ENCODE measurements at regions not wholly inside any gene's neighbourhood (a gene's known extent, or its start where the extent isn't known, plus 50 kb on each side); places are given as distances from the start of the nearest gene placed in this dataset.
"Not testable (repeated sequence)": the region's sequence is repeated elsewhere in the genome, so short reads cannot be mapped to it uniquely, and the experiment has no call there.

DNA sequence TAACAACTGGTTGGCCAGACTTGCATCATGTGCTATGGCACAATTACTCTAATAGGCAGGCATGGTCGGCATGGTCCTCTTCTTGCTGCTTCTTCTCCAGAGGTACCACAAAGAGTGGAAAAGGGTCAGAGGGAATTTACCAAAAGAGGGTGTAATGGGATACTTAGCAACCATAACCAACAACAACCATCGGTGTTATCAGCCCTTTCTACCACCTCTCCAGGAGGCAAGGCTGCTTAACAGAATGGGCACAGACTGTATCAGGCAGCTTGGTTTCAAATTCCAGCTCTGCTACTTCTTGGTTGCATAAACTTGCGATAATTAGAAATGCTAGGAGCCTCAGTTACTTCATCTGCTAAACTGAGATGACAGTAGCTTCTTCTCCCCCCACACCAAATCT, 284.6 kb upstream of the CRBN start:
- 71 to 100% methylated on average over 1 to 2 of the region's 3 CpGs for WGBS, 2 experiments (ENCODE audit: insufficient coverage in 2 of 2)
- no peak overlapping the region for H3K4me3 ChIP-seq (ENCODE audit: extremely low read depth, insufficient read depth, low read length, poor library complexity, severe bottlenecking)
- no peaks in the 10 kb centered on the region for H3K9me3 ChIP-seq (ENCODE audit: control insufficient read depth, low read length)
- H3K4me1 ChIP-seq (ENCODE audit: control insufficient read depth, insufficient read depth, low read length, poor library complexity, severe bottlenecking): peaks cover 7% of the 10 kb centered on the region
- H3K36me3 ChIP-seq (ENCODE audit: control insufficient read depth, insufficient read depth, low read length): no peaks in the 10 kb centered on the region
- H3K27ac ChIP-seq (ENCODE audit: low read depth, low read length, severe bottlenecking): no peak overlapping the region

DNA sequence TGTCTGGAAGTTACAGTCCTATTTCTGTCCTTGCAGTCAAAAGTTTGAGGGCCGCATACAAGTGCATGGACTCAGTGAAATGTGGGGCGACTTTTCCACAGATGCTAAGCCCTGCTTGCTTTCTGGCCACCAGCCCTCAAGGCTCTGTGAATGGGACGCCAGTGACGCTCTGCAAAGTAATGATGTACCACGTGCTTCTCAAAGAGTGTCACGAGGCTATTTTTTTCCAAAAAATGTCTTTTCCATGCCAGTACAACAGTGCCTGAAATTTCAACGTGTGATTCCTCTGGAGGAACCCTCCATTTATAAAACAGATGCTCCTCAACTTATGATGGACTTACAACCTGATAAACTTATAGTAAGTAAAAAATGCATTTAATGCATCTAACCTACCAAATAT, 281.8 kb upstream of the CRBN start:
- no peaks in the 10 kb centered on the region for H3K9me3 ChIP-seq (ENCODE audit: control insufficient read depth, low read length)
- no peak overlapping the region for H3K27ac ChIP-seq (ENCODE audit: low read depth, low read length, severe bottlenecking)
- H3K36me3 ChIP-seq (ENCODE audit: control insufficient read depth, insufficient read depth, low read length): no peaks in the 10 kb centered on the region
- no peak overlapping the region for H3K4me3 ChIP-seq (ENCODE audit: extremely low read depth, insufficient read depth, low read length, poor library complexity, severe bottlenecking)
- H3K4me1 ChIP-seq (ENCODE audit: control insufficient read depth, insufficient read depth, low read length, poor library complexity, severe bottlenecking): peaks cover 7% of the 10 kb centered on the region
- WGBS, 2 experiments (ENCODE audit: insufficient coverage in 2 of 2): 80 to 94% methylated on average over 6 to 7 of the region's 7 CpGs

DNA sequence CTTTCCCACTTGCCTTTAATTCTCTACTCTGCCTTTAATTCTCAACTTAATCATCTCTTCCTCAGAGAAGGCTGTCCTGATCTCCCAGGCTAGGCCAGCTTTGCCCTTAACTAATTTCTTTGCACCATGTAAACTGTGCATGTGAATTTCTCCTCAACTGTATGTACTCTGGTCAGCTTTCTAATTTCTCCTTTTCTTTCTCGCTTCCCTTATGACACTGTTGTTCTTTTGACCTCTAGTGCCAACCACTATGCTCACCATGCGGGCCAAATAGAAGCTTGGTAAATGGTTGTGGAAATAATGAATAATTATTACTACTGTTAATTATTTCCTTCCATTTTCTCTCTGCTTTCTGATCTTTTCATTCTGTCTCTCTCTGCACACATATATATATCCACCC, 269.0 kb upstream of the CRBN start:
- no peaks in the 10 kb centered on the region for H3K36me3 ChIP-seq (ENCODE audit: control insufficient read depth, insufficient read depth, low read length)
- whole genome bisulfite sequencing, 2 experiments (ENCODE audit: insufficient coverage in 2 of 2): no CpG with 5 or more reads among the region's 2 CpGs
- no peaks in the 10 kb centered on the region for H3K4me1 ChIP-seq (ENCODE audit: control insufficient read depth, insufficient read depth, low read length, poor library complexity, severe bottlenecking)
- H3K4me3 ChIP-seq (ENCODE audit: extremely low read depth, insufficient read depth, low read length, poor library complexity, severe bottlenecking): no peak overlapping the region
- H3K27ac ChIP-seq (ENCODE audit: low read depth, low read length, severe bottlenecking): no peak overlapping the region
- no peaks in the 10 kb centered on the region for H3K9me3 ChIP-seq (ENCODE audit: control insufficient read depth, low read length)

DNA sequence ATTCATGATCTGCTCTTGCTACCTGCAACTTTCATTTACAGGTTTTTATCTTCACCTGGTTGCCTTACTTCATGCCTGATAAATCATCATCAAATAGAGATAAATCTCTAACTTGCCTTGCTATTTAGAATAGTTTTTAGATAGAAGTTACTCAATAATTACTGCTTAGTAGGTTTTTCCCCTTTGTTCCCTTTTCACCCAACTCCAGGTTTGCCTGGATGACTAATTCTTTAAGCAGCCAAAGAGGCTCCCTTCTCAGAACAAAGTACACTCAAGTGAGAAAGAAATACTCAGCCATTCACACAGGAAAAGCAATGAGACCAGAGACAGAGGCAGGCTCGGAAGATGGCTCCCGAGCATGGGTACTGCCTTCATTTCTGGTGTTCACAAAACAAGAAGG, 268.1 kb upstream of the CRBN start:
- no peak overlapping the region for H3K4me3 ChIP-seq (ENCODE audit: extremely low read depth, insufficient read depth, low read length, poor library complexity, severe bottlenecking)
- no peaks in the 10 kb centered on the region for H3K36me3 ChIP-seq (ENCODE audit: control insufficient read depth, insufficient read depth, low read length)
- no peaks in the 10 kb centered on the region for H3K9me3 ChIP-seq (ENCODE audit: control insufficient read depth, low read length)
- 79 to 86% methylated on average over 2 of the region's 2 CpGs for WGBS, 2 experiments (ENCODE audit: insufficient coverage in 2 of 2)
- H3K4me1 ChIP-seq (ENCODE audit: control insufficient read depth, insufficient read depth, low read length, poor library complexity, severe bottlenecking): no peaks in the 10 kb centered on the region
- H3K27ac ChIP-seq (ENCODE audit: low read depth, low read length, severe bottlenecking): no peak overlapping the region

DNA sequence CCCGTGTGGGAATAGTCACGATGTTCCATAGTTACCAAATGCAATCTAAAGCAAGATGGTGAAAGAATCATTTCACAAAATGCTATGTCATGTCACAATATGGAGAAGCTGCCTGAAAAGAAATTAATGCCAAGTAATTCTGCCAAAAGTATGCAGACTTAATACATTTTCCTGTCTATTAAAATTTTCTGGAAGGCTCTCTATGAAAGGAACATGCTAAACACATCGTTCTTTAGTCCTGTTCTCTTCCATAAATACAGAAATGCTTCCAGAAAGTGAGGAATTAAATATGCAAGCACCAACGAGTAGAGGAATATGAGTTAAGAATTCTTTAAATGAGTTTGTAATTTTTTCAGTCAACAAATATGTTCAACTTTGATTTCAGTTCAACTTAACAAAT, 266.8 kb upstream of the CRBN start:
- Histone ChIP-seq H3K4me3 (ENCODE audit: extremely low read depth, insufficient read depth, low read length, poor library complexity, severe bottlenecking) (no peak overlapping the region), H3K27ac (ENCODE audit: low read depth, low read length, severe bottlenecking) (no peak overlapping the region), H3K36me3 (ENCODE audit: control insufficient read depth, insufficient read depth, low read length) (no peaks in the 10 kb centered on the region), H3K4me1 (ENCODE audit: control insufficient read depth, insufficient read depth, low read length, poor library complexity, severe bottlenecking) (no peaks in the 10 kb centered on the region), H3K9me3 (ENCODE audit: control insufficient read depth, low read length) (no peaks in the 10 kb centered on the region)
- 80% methylated on average over 1 of the region's 4 CpGs; no CpG with 5 or more reads in 1 of the 2 experiments for WGBS, 2 experiments (ENCODE audit: insufficient coverage in 2 of 2)

DNA sequence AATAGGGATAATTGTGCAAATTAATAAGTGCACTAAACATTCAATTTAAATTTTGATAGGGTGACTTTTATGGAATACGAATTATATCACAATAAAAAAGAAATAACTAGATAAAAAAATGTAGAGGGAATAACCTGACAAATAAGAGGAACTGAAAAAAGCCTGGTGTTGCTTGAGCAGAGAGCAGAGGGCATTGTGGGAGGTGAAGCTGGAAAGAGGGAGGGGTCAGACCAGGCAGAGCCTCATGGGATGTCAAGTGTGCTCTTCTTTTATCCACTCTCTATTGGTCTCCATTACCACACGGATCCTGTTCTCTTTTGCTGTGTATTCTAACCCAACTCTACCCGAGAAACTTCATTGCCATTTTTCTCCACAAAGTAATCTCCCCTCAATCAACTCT, 264.0 kb upstream of the CRBN start:
- H3K4me1 ChIP-seq (ENCODE audit: control insufficient read depth, insufficient read depth, low read length, poor library complexity, severe bottlenecking): no peaks in the 10 kb centered on the region
- no peak overlapping the region for H3K27ac ChIP-seq (ENCODE audit: low read depth, low read length, severe bottlenecking)
- H3K9me3 ChIP-seq (ENCODE audit: control insufficient read depth, low read length): no peaks in the 10 kb centered on the region
- H3K36me3 ChIP-seq (ENCODE audit: control insufficient read depth, insufficient read depth, low read length): no peaks in the 10 kb centered on the region
- H3K4me3 ChIP-seq (ENCODE audit: extremely low read depth, insufficient read depth, low read length, poor library complexity, severe bottlenecking): no peak overlapping the region
- WGBS, 2 experiments (ENCODE audit: insufficient coverage in 2 of 2): 88 to 90% methylated on average over 2 of the region's 3 CpGs

DNA sequence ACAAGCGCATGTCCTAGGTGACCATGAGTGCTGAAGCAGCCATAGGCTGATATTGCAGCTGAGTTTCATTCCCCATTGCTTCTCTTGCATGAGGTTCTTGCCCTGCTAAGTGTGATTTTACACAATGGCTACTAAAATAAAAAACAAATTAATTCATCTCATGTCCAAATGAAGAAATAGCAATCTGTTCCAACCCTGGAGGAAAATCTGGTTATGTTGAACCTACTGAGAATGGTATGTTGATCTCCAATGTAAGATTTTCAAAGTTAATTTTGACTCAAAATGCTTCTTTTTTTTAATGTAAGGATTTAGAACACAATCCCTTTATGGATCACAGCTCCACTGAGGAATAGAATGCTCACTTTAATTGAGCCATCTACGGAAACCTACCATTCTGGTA, 254.2 kb upstream of the CRBN start:
- H3K4me3 ChIP-seq (ENCODE audit: extremely low read depth, insufficient read depth, low read length, poor library complexity, severe bottlenecking): no peak overlapping the region
- WGBS, 2 experiments (ENCODE audit: insufficient coverage in 2 of 2): 92 to 100% methylated on average over 1 to 2 of the region's 2 CpGs
- H3K27ac ChIP-seq (ENCODE audit: low read depth, low read length, severe bottlenecking): no peak overlapping the region

DNA sequence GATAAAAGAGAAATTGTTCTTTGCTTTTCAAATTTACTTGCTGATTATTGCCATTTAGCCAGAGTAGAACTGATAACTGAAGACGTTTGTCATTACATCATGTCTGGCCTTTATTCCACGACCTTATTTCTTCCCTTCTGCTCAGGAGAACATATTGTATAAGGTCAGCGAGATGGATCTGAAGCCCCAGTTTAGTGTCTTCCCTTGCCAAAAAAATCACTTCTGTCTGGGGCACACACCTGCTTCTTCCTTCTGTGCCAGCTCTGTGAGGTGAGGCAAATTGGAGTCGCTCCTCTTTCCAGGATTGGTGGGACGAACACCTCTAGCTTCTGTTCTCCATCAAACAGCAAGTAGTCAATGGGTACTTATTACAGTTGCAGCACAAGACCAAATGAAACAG, 250.3 kb upstream of the CRBN start:
- no peaks in the 10 kb centered on the region for H3K36me3 ChIP-seq (ENCODE audit: control insufficient read depth, insufficient read depth, low read length)
- no peaks in the 10 kb centered on the region for H3K9me3 ChIP-seq (ENCODE audit: control insufficient read depth, low read length)
- no peak overlapping the region for H3K4me3 ChIP-seq (ENCODE audit: extremely low read depth, insufficient read depth, low read length, poor library complexity, severe bottlenecking)
- no peak overlapping the region for H3K27ac ChIP-seq (ENCODE audit: low read depth, low read length, severe bottlenecking)
- no peaks in the 10 kb centered on the region for H3K4me1 ChIP-seq (ENCODE audit: control insufficient read depth, insufficient read depth, low read length, poor library complexity, severe bottlenecking)
- 82 to 87% methylated on average over 3 of the region's 5 CpGs for WGBS, 2 experiments (ENCODE audit: insufficient coverage in 2 of 2)

More for the DNA sequence above, 254.2 kb upstream of the CRBN start:
- no peaks in the 10 kb centered on the region for H3K9me3 ChIP-seq (ENCODE audit: control insufficient read depth, low read length)
- no peaks in the 10 kb centered on the region for H3K36me3 ChIP-seq (ENCODE audit: control insufficient read depth, insufficient read depth, low read length)
- no peaks in the 10 kb centered on the region for H3K4me1 ChIP-seq (ENCODE audit: control insufficient read depth, insufficient read depth, low read length, poor library complexity, severe bottlenecking)

DNA sequence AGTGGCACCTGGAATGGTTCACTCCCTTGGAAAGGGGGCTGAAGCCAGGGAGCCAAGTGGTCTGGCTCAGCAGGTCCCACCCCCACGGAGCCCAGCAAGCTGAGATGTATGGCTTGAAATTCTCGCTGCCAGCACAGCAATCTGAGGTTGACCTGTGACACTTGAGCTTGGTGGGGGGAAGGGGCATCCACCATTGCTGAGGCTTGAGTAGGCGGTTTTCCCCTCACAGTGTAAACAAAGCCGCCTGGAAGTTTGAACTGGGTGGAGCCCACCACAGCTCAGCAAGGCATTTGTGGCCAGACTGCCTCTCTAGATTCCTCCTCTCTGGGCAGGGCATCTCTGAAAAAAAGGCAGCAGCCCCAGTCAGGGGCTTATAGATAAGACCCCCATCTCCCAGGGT, 228.2 kb upstream of the CRBN start:
- not testable (repeated sequence) for H3K4me1 ChIP-seq (ENCODE audit: control insufficient read depth, insufficient read depth, low read length, poor library complexity, severe bottlenecking); H3K36me3 ChIP-seq (ENCODE audit: control insufficient read depth, insufficient read depth, low read length); H3K27ac ChIP-seq (ENCODE audit: low read depth, low read length, severe bottlenecking); H3K4me3 ChIP-seq (ENCODE audit: extremely low read depth, insufficient read depth, low read length, poor library complexity, severe bottlenecking); H3K9me3 ChIP-seq (ENCODE audit: control insufficient read depth, low read length)
- 50 to 61% methylated on average over 1 to 3 of the region's 4 CpGs for WGBS, 2 experiments (ENCODE audit: insufficient coverage in 2 of 2)

DNA sequence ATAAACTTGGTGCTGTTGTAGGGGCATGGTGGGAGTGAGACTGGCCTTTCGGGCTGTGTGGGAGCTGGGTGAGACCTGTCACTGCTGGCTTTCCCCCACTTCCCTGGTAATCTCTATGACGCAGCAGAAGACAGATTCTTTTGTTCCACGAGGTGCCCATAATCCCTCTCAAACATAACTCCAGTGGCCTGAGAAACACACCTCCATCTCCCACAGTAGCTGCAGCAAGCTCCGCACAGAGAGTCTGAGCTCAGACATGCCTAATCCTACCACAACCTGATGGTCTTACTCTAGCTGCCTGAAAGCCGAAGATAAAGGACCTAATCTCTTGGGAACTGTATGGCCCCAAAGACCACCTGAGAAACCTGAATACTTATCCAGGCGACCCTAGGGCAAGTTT, 225.6 kb upstream of the CRBN start:
- Histone ChIP-seq H3K27ac (ENCODE audit: low read depth, low read length, severe bottlenecking) (no peak overlapping the region), H3K9me3 (ENCODE audit: control insufficient read depth, low read length) (peaks cover 10% of the 10 kb centered on the region), H3K4me3 (ENCODE audit: extremely low read depth, insufficient read depth, low read length, poor library complexity, severe bottlenecking) (no peak overlapping the region), H3K36me3 (ENCODE audit: control insufficient read depth, insufficient read depth, low read length) (no peaks in the 10 kb centered on the region), H3K4me1 (ENCODE audit: control insufficient read depth, insufficient read depth, low read length, poor library complexity, severe bottlenecking) (peaks cover 8% of the 10 kb centered on the region)
- WGBS, 2 experiments (ENCODE audit: insufficient coverage in 2 of 2): 91 to 100% methylated on average over 1 to 6 of the region's 6 CpGs

DNA sequence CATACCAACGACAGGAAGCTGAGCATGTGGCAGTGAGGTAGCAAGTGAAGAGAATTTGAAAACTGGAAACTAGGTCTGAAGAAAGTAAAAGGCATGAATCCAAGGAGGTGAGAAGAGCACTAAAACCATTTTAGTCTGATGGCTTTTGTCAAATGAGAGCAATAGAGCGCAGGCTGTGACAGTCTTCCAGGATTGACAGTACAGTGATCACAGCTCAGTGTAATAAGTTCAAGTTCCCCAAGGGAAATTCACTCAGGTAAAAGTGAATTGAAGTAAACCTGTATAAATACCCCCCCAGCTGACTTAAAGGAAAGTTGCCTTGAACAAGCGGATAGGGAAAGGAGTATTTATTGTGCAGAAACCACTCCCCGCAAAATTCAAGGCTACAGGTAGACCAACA, 224.2 kb upstream of the CRBN start:
- 87 to 90% methylated on average over 2 of the region's 4 CpGs for WGBS, 2 experiments (ENCODE audit: insufficient coverage in 2 of 2)
- H3K9me3 ChIP-seq (ENCODE audit: control insufficient read depth, low read length): peaks cover 8% of the 10 kb centered on the region
- peaks cover 8% of the 10 kb centered on the region for H3K4me1 ChIP-seq (ENCODE audit: control insufficient read depth, insufficient read depth, low read length, poor library complexity, severe bottlenecking)
- H3K4me3 ChIP-seq (ENCODE audit: extremely low read depth, insufficient read depth, low read length, poor library complexity, severe bottlenecking): no peak overlapping the region
- no peaks in the 10 kb centered on the region for H3K36me3 ChIP-seq (ENCODE audit: control insufficient read depth, insufficient read depth, low read length)
- no peak overlapping the region for H3K27ac ChIP-seq (ENCODE audit: low read depth, low read length, severe bottlenecking)

DNA sequence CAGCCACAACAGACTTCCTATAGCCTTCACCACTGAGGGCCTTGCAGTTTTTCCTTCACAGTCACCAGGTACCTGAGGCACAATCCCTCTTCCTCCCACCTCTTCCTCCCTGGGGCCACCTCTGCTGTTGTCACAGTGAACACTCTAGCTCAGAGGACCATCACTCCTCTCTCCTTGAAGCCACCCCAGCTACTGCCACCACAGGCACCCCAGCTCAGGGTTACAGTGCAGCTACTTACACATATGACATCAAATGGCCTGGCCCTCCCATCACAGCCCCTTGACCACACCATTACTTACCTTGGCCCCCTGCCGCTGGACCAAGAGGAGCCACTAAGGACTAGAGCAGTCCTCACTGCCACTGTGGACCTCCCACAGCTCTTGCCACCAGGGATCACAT, 213.5 kb upstream of the CRBN start:
- Histone ChIP-seq H3K9me3 (ENCODE audit: control insufficient read depth, low read length) (no peaks in the 10 kb centered on the region), H3K4me1 (ENCODE audit: control insufficient read depth, insufficient read depth, low read length, poor library complexity, severe bottlenecking) (no peaks in the 10 kb centered on the region), H3K36me3 (ENCODE audit: control insufficient read depth, insufficient read depth, low read length) (no peaks in the 10 kb centered on the region), H3K27ac (ENCODE audit: low read depth, low read length, severe bottlenecking) (no peak overlapping the region), H3K4me3 (ENCODE audit: extremely low read depth, insufficient read depth, low read length, poor library complexity, severe bottlenecking) (no peak overlapping the region)
- WGBS, 2 experiments (ENCODE audit: insufficient coverage in 2 of 2): 88 to 100% methylated on average over 1 of the region's 1 CpG

Measured in mesodermal cell (in vitro differentiated cells).